NT2/D1 (cell line): ENCODE measurements at regions not wholly inside any gene's neighbourhood (a gene's known extent, or its start where the extent isn't known, plus 50 kb on each side); places are given as distances from the start of the nearest gene placed in this dataset.
"Not testable (repeated sequence)": the region's sequence is repeated elsewhere in the genome, so short reads cannot be mapped to it uniquely, and the experiment has no call there.

Source experiments
- DNase-seq: peaks from one replicate; pipeline ENCODE4 v3.0.0-alpha.2; 2011; ENCODE audit warnings: low read depth, low spot score
- H3K27me3 ChIP-seq: 2 replicates; pipeline ENCODE4 v1.6.0; 2011; ENCODE audit warnings: mild to moderate bottlenecking; ENCODE audit not compliant: insufficient read length, insufficient read depth
- H3K36me3 ChIP-seq: 2 replicates; pipeline ENCODE4 v1.6.1; 2011; ENCODE audit warnings: mild to moderate bottlenecking, low read length, mixed read lengths; ENCODE audit not compliant: insufficient read depth, insufficient read length
- H3K4me1 ChIP-seq: 2 replicates; pipeline ENCODE4 v1.5.1; 2011; ENCODE audit not compliant: insufficient read depth, insufficient read length
- H3K4me3 ChIP-seq: 2 replicates; pipeline ENCODE4 v1.5.1; 2011; ENCODE audit warnings: low read depth; ENCODE audit not compliant: insufficient read length
- H3K9ac ChIP-seq: 2 replicates; pipeline ENCODE4 v1.6.0; 2011; ENCODE audit warnings: low read depth; ENCODE audit not compliant: insufficient read length
- H3K9me3 ChIP-seq: 2 replicates; pipeline ENCODE4 v1.5.1; 2011; ENCODE audit warnings: mild to moderate bottlenecking, low read length; ENCODE audit not compliant: insufficient read depth
- SUZ12 ChIP-seq: IDR thresholded peaks from 2 replicates; pipeline ENCODE4 v1.6.1; 2011; ENCODE audit not compliant: insufficient read length, insufficient read depth; ENCODE audit errors: extremely low read depth
- YY1 ChIP-seq: IDR thresholded peaks from 2 replicates; pipeline ENCODE4 v1.6.1; 2011; ENCODE audit not compliant: insufficient read length, insufficient read depth
- ZNF274 ChIP-seq: IDR thresholded peaks from 2 replicates; pipeline ENCODE4 v1.6.1; 2011; ENCODE audit warnings: mild to moderate bottlenecking, low read depth, low read length

DNA sequence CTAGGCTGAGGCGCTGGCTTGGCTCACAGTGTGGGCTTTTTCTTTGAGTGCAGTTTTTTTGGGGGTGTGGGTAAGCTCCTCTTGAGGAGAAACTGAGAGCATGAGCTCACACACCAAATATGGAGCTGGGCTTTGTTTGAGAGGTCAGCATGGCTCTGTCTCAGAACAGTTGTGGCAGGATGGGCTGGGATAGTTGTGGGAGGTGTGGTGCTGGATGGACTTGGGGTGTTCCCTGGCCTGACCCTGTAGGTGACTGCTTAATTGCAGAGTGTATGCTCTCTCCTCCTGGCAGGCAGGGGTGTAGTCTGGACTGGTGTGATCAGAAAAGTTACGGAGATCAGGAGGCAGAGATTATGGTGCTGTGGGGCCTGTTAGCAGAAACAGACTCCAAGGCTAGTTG is 64.3 kb upstream of the PGBD5 start:
- Histone ChIP-seq H3K4me1 (no peaks in the 10 kb centered on the region), H3K9me3 (no peaks in the 10 kb centered on the region), H3K4me3 (no peak overlapping the region), H3K27me3 (peaks cover 3% of the 10 kb centered on the region), H3K36me3 (no peaks in the 10 kb centered on the region), H3K9ac (no peak overlapping the region)
- no peak for DNase-seq
- no peak for TF ChIP-seq ZNF274
- TF ChIP-seq YY1 = no peak
- TF ChIP-seq SUZ12 = no peak

DNA sequence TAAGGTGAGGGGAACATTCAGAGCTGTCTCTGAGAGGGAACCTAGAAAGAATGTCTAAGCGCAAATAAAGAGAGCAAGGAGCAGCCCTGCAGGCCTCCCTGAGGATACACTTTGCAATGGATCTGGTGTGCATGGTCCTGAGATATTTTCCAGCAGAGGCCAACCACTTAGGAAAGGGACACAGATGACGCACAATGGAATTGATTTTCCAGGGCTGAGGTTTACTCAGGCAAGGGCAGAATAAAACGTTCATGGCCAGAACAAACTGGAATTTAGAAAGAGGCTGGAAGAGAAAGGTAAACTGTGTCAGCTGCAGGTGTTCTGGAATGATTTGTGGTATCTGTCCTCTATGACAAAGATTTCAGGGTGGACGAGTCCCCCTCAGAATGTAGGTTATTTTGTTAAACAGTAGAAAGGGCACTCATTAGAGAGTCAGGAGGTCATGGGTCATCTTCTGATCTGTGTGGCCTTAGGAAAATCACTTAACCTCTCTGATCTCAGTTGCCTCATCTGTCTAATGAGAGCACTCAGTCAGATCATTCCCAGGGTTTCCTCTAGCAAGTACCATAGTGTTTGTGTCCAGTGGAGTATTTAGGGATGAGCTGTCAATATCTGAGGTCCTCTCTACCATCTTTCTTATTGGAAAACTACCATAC is 61.8 kb upstream of the PGBD5 start:
- no peaks in the 10 kb centered on the region for H3K4me1 ChIP-seq
- H3K9me3 ChIP-seq = no peaks in the 10 kb centered on the region
- no peaks in the 10 kb centered on the region for H3K36me3 ChIP-seq
- H3K4me3 ChIP-seq = no peak overlapping the region
- no peak overlapping the region for H3K9ac ChIP-seq
- H3K27me3 ChIP-seq = no peaks in the 10 kb centered on the region
- DNase-seq = no peak
- TF ChIP-seq SUZ12 = no peak
- no peak for TF ChIP-seq YY1
- TF ChIP-seq ZNF274 = no peak

DNA sequence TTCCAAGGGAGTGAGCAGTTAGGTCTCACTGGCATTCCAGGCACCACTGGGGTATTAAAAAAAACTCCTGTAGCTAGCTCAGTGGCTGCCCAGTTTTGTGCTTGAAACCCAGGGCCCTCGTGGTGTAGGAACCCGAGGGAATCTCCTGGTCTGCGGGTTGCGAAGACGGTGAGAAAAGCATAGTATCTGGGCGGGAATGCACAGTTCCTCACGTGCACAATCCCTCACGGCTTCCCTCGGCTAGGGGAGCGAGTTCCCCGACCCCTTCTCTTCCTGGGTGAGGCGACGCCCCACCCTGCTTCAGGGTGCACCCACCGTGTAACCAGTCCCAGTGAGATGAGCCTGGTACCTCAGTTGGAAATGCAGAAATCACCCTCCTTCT is 50.5 kb upstream of the PGBD5 start:
- Histone ChIP-seq H3K27me3 (no peaks in the 10 kb centered on the region), H3K4me3 (no peak overlapping the region), H3K9me3 (no peaks in the 10 kb centered on the region), H3K4me1 (peaks cover 3% of the 10 kb centered on the region), H3K36me3 (no peaks in the 10 kb centered on the region), H3K9ac (no peak overlapping the region)
- no peak for DNase-seq
- no peak for TF ChIP-seq YY1
- no peak for TF ChIP-seq ZNF274
- TF ChIP-seq SUZ12 = no peak

DNA sequence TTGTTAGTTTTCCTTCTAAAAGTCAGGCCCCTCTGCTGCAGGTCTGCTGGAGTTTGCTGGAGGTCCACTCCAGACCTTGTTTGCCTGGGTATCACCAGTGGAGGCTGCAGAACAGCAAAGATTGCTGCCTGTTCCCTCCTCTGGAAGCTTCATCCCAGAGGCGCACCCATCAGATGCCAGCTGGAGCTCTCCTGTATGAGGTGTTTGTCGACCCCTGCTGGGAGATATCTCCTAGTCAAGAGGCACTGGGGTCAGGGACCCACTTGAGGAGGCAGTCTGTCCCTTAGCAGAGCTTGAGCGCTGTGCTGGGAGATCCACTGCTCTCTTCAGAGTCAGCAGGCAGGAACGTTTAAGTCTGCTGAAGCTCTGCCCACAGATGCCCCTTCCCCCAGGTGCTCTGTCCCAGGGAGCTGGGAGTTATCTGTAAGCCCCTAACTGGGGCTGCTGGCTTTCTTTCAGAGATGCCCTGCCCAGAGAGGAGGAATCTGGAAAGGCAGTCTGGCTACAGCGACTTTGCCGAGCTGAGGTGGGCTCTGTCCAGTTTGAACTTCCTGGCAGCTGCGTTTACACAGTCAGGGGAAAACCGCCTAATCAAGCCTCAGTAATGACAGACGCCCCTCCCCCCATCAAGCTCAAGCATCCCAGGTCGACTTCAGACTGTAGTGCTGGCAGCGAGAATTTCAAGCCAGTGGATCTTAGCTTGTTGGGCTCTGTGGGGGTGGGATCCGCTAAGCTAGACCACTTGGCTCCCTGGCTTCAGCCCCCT is 49.9 kb upstream of the PGBD5 start:
- not testable (repeated sequence) for H3K4me3 ChIP-seq
- DNase-seq = peak; percentile 33

More for the DNA sequence above, 49.9 kb upstream of the PGBD5 start:
- H3K4me1 ChIP-seq, H3K9ac ChIP-seq, H3K9me3 ChIP-seq, H3K36me3 ChIP-seq, H3K27me3 ChIP-seq: not testable (repeated sequence)
